ENCODE measurements at regions not wholly inside any gene's neighbourhood (a gene's known extent, or its start where the extent isn't known, plus 50 kb on each side); places are given as distances from the start of the nearest gene placed in this dataset.

GRCh38 chr19:28402701-28403290 is 810.2 kb downstream of the UQCRFS1 start:
- H3K9me3 ChIP-seq (ENCODE audit: control insufficient read depth in 5 of 5, low read length in 5 of 5): peaks cover 0 to 6% (median 3%) of the 10 kb centered on the region in 5 donors
- H3K27me3 ChIP-seq (ENCODE audit: control insufficient read depth in 5 of 5, insufficient read depth in 4 of 5, low read length in 5 of 5): peaks cover 5 to 31% (median 14%) of the 10 kb centered on the region in 5 donors
- no peak overlapping the region for H3K4me3 ChIP-seq (ENCODE audit: low read depth in 1 of 5, low read length in 5 of 5)
- H3K4me1 ChIP-seq (ENCODE audit: control insufficient read depth in 5 of 5, insufficient read depth in 5 of 5, low read length in 5 of 5): peaks cover 0 to 12% (median 6%) of the 10 kb centered on the region in 5 donors
- no peak overlapping the region for H3K9ac ChIP-seq (ENCODE audit: low read length in 5 of 5)
- no peaks in the 10 kb centered on the region for H3K36me3 ChIP-seq (ENCODE audit: control insufficient read depth in 5 of 5, insufficient read depth in 5 of 5, low read length in 5 of 5)
- H3K27ac ChIP-seq (ENCODE audit: low read depth, low read length): no peak overlapping the region

- Histone ChIP-seq H3K9me3 (ENCODE audit: control insufficient read depth in 5 of 5, low read length in 5 of 5) (peaks cover 0 to 6% (median 6%) of the 10 kb centered on the region in 5 donors), H3K27me3 (ENCODE audit: control insufficient read depth in 5 of 5, insufficient read depth in 4 of 5, low read length in 5 of 5) (peaks cover 5 to 31% (median 14%) of the 10 kb centered on the region in 5 donors), H3K36me3 (ENCODE audit: control insufficient read depth in 5 of 5, insufficient read depth in 5 of 5, low read length in 5 of 5) (no peaks in the 10 kb centered on the region), H3K27ac (ENCODE audit: low read depth, low read length) (no peak overlapping the region), H3K4me3 (ENCODE audit: low read depth in 1 of 5, low read length in 5 of 5) (no peak overlapping the region), H3K4me1 (ENCODE audit: control insufficient read depth in 5 of 5, insufficient read depth in 5 of 5, low read length in 5 of 5) (peaks cover 0 to 12% (median 6%) of the 10 kb centered on the region in 5 donors), H3K9ac (ENCODE audit: low read length in 5 of 5) (no peak overlapping the region)
Measured at GRCh38 chr19:28401739-28402424, 811.1 kb downstream of the UQCRFS1 start.

GRCh38 chr19:28400953-28401671 is 811.8 kb downstream of the UQCRFS1 start:
- Histone ChIP-seq H3K36me3 (ENCODE audit: control insufficient read depth in 5 of 5, insufficient read depth in 5 of 5, low read length in 5 of 5) (no peaks in the 10 kb centered on the region), H3K4me3 (ENCODE audit: low read depth in 1 of 5, low read length in 5 of 5) (no peak overlapping the region), H3K4me1 (ENCODE audit: control insufficient read depth in 5 of 5, insufficient read depth in 5 of 5, low read length in 5 of 5) (peaks cover 0 to 12% (median 6%) of the 10 kb centered on the region in 5 donors), H3K27me3 (ENCODE audit: control insufficient read depth in 5 of 5, insufficient read depth in 4 of 5, low read length in 5 of 5) (peaks cover 5 to 30% (median 14%) of the 10 kb centered on the region in 5 donors), H3K9me3 (ENCODE audit: control insufficient read depth in 5 of 5, low read length in 5 of 5) (peaks cover 0 to 6% (median 6%) of the 10 kb centered on the region in 5 donors), H3K27ac (ENCODE audit: low read depth, low read length) (no peak overlapping the region), H3K9ac (ENCODE audit: low read length in 5 of 5) (no peak overlapping the region)

GRCh38 chr19:28399187-28399586 is 813.8 kb downstream of the UQCRFS1 start:
- Histone ChIP-seq H3K4me1 (ENCODE audit: control insufficient read depth in 5 of 5, insufficient read depth in 5 of 5, low read length in 5 of 5) (peaks cover 0 to 6% (median 0%) of the 10 kb centered on the region in 5 donors), H3K27me3 (ENCODE audit: control insufficient read depth in 5 of 5, insufficient read depth in 4 of 5, low read length in 5 of 5) (peaks cover 5 to 21% (median 7%) of the 10 kb centered on the region in 5 donors), H3K27ac (ENCODE audit: low read depth, low read length) (no peak overlapping the region), H3K9ac (ENCODE audit: low read length in 5 of 5) (no peak overlapping the region), H3K36me3 (ENCODE audit: control insufficient read depth in 5 of 5, insufficient read depth in 5 of 5, low read length in 5 of 5) (no peaks in the 10 kb centered on the region), H3K9me3 (ENCODE audit: control insufficient read depth in 5 of 5, low read length in 5 of 5) (peaks cover 0 to 6% (median 6%) of the 10 kb centered on the region in 5 donors), H3K4me3 (ENCODE audit: low read depth in 1 of 5, low read length in 5 of 5) (no peak overlapping the region)

- peaks cover 0 to 6% (median 6%) of the 10 kb centered on the region in 5 donors for H3K9me3 ChIP-seq (ENCODE audit: control insufficient read depth in 5 of 5, low read length in 5 of 5)
- H3K27me3 ChIP-seq (ENCODE audit: control insufficient read depth in 5 of 5, insufficient read depth in 4 of 5, low read length in 5 of 5): peaks cover 0 to 13% (median 3%) of the 10 kb centered on the region in 5 donors
- no peak overlapping the region for H3K9ac ChIP-seq (ENCODE audit: low read length in 5 of 5)
- H3K4me3 ChIP-seq (ENCODE audit: low read depth in 1 of 5, low read length in 5 of 5): no peak overlapping the region
- H3K27ac ChIP-seq (ENCODE audit: low read depth, low read length): no peak overlapping the region
- peaks cover 0 to 4% (median 0%) of the 10 kb centered on the region in 5 donors for H3K4me1 ChIP-seq (ENCODE audit: control insufficient read depth in 5 of 5, insufficient read depth in 5 of 5, low read length in 5 of 5)
- no peaks in the 10 kb centered on the region for H3K36me3 ChIP-seq (ENCODE audit: control insufficient read depth in 5 of 5, insufficient read depth in 5 of 5, low read length in 5 of 5)
Measured at GRCh38 chr19:28397800-28398199, 815.2 kb downstream of the UQCRFS1 start.

GRCh38 chr19:28397306-28397705 is 815.6 kb downstream of the UQCRFS1 start:
- H3K4me3 ChIP-seq (ENCODE audit: low read depth in 1 of 5, low read length in 5 of 5): no peak overlapping the region
- H3K27ac ChIP-seq (ENCODE audit: low read depth, low read length): no peak overlapping the region
- no peak overlapping the region for H3K9ac ChIP-seq (ENCODE audit: low read length in 5 of 5)
- H3K9me3 ChIP-seq (ENCODE audit: control insufficient read depth in 5 of 5, low read length in 5 of 5): peaks cover 0 to 6% (median 6%) of the 10 kb centered on the region in 5 donors
- peaks cover 0 to 13% (median 3%) of the 10 kb centered on the region in 5 donors for H3K27me3 ChIP-seq (ENCODE audit: control insufficient read depth in 5 of 5, insufficient read depth in 4 of 5, low read length in 5 of 5)
- peaks cover 0 to 4% (median 0%) of the 10 kb centered on the region in 5 donors for H3K4me1 ChIP-seq (ENCODE audit: control insufficient read depth in 5 of 5, insufficient read depth in 5 of 5, low read length in 5 of 5)
- no peaks in the 10 kb centered on the region for H3K36me3 ChIP-seq (ENCODE audit: control insufficient read depth in 5 of 5, insufficient read depth in 5 of 5, low read length in 5 of 5)

- peaks cover 0 to 6% (median 6%) of the 10 kb centered on the region in 5 donors for H3K9me3 ChIP-seq (ENCODE audit: control insufficient read depth in 5 of 5, low read length in 5 of 5)
- H3K27ac ChIP-seq (ENCODE audit: low read depth, low read length): no peak overlapping the region
- H3K4me3 ChIP-seq (ENCODE audit: low read depth in 1 of 5, low read length in 5 of 5): no peak overlapping the region
- peaks cover 0 to 13% (median 3%) of the 10 kb centered on the region in 5 donors for H3K27me3 ChIP-seq (ENCODE audit: control insufficient read depth in 5 of 5, insufficient read depth in 4 of 5, low read length in 5 of 5)
- no peak overlapping the region for H3K9ac ChIP-seq (ENCODE audit: low read length in 5 of 5)
- H3K4me1 ChIP-seq (ENCODE audit: control insufficient read depth in 5 of 5, insufficient read depth in 5 of 5, low read length in 5 of 5): peaks cover 0 to 4% (median 0%) of the 10 kb centered on the region in 5 donors
- no peaks in the 10 kb centered on the region for H3K36me3 ChIP-seq (ENCODE audit: control insufficient read depth in 5 of 5, insufficient read depth in 5 of 5, low read length in 5 of 5)
Measured at GRCh38 chr19:28396287-28396831, 816.6 kb downstream of the UQCRFS1 start.

- Histone ChIP-seq H3K4me3 (ENCODE audit: low read depth in 1 of 5, low read length in 5 of 5) (no peak overlapping the region), H3K36me3 (ENCODE audit: control insufficient read depth in 5 of 5, insufficient read depth in 5 of 5, low read length in 5 of 5) (no peaks in the 10 kb centered on the region), H3K9me3 (ENCODE audit: control insufficient read depth in 5 of 5, low read length in 5 of 5) (peaks cover 0 to 6% (median 6%) of the 10 kb centered on the region in 5 donors), H3K4me1 (ENCODE audit: control insufficient read depth in 5 of 5, insufficient read depth in 5 of 5, low read length in 5 of 5) (peaks cover 0 to 4% (median 0%) of the 10 kb centered on the region in 5 donors), H3K27ac (ENCODE audit: low read depth, low read length) (no peak overlapping the region), H3K27me3 (ENCODE audit: control insufficient read depth in 5 of 5, insufficient read depth in 4 of 5, low read length in 5 of 5) (peaks cover 0 to 5% (median 0%) of the 10 kb centered on the region in 5 donors), H3K9ac (ENCODE audit: low read length in 5 of 5) (no peak overlapping the region)
Measured at GRCh38 chr19:28394725-28395124, 818.2 kb downstream of the UQCRFS1 start.

GRCh38 chr19:28393574-28394336 is 819.2 kb downstream of the UQCRFS1 start:
- Histone ChIP-seq H3K9me3 (ENCODE audit: control insufficient read depth in 5 of 5, low read length in 5 of 5) (peaks cover 0 to 3% (median 0%) of the 10 kb centered on the region in 5 donors), H3K4me1 (ENCODE audit: control insufficient read depth in 5 of 5, insufficient read depth in 5 of 5, low read length in 5 of 5) (peaks cover 0 to 4% (median 0%) of the 10 kb centered on the region in 5 donors), H3K9ac (ENCODE audit: low read length in 5 of 5) (no peak overlapping the region), H3K36me3 (ENCODE audit: control insufficient read depth in 5 of 5, insufficient read depth in 5 of 5, low read length in 5 of 5) (no peaks in the 10 kb centered on the region), H3K27me3 (ENCODE audit: control insufficient read depth in 5 of 5, insufficient read depth in 4 of 5, low read length in 5 of 5) (peaks cover 0 to 5% (median 0%) of the 10 kb centered on the region in 5 donors), H3K4me3 (ENCODE audit: low read depth in 1 of 5, low read length in 5 of 5) (no peak overlapping the region), H3K27ac (ENCODE audit: low read depth, low read length) (no peak overlapping the region)
